K562 (cell line): ENCODE measurements at regions not wholly inside any gene's neighbourhood (a gene's known extent, or its start where the extent isn't known, plus 50 kb on each side); places are given as distances from the start of the nearest gene placed in this dataset.

Experiments used
- ATF7 ChIP-seq: fragments of 450-650 bp; IDR thresholded peaks from 2 replicates; pipeline ENCODE4 v1.7.1; 2014; ENCODE audit warnings: mild to moderate bottlenecking, moderate library complexity
- CTCF ChIP-seq, 3 experiments: IDR thresholded peaks in 2 of 3; conservative IDR thresholded peaks in 1 of 3; 2 replicates each; pipeline ENCODE4 v1.5.1; 2011 to 2012; ENCODE audit warnings: low read length in 3 of 3, mild to moderate bottlenecking in 3 of 3, control low read depth in 2 of 3, improper control_type of control experiment in 1 of 3, inconsistent platforms in 1 of 3, low read depth in 1 of 3, mixed read lengths in 1 of 3, moderate library complexity in 1 of 3; ENCODE audit not compliant: insufficient read depth in 2 of 3
- FUS ChIP-seq: fragments of 200-400 bp; formaldehyde crosslinking; optimal IDR thresholded peaks from 2 replicates; pipeline ENCODE3; 2017; ENCODE audit warnings: low read depth, low read length
- GABPB2 ChIP-seq: fragments of 250-450 bp; sonication (Bioruptor Pico); conservative IDR thresholded peaks from 2 replicates; pipeline ENCODE4 v1.5.1; 2021; ENCODE audit warnings: mild to moderate bottlenecking
- HNRNPL ChIP-seq: fragments of 200-400 bp; formaldehyde crosslinking; IDR thresholded peaks from 2 replicates; pipeline ENCODE4 v1.6.1; 2017; ENCODE audit warnings: low read depth, mild to moderate bottlenecking, low read length
- RAD51 ChIP-seq: fragments of 450-650 bp; IDR thresholded peaks from 2 replicates; pipeline ENCODE4 v1.7.1; 2016; ENCODE audit warnings: low read depth, mild to moderate bottlenecking, borderline replicate concordance
- REST ChIP-seq, 2 experiments: fragments of 450-650 bp; formaldehyde crosslinking in 1 of 2; IDR thresholded peaks; 2 replicates each; pipeline versions ENCODE4 v1.4.0 to v1.6.1; 2014 to 2020; ENCODE audit warnings: mild to moderate bottlenecking in 2 of 2, borderline replicate concordance in 1 of 2, low read depth in 1 of 2
- TAF7 ChIP-seq: fragments of 450-650 bp; IDR thresholded peaks from 2 replicates; pipeline ENCODE4 v1.6.1; 2016; ENCODE audit warnings: missing genetic modification characterization, missing compliant biosample characterization
- TEAD1 ChIP-seq, 2 experiments: fragments of 450-650 bp in 1 of 2; sonication (generic) in 1 of 2; formaldehyde crosslinking; IDR thresholded peaks; 2 replicates each; pipeline versions ENCODE4 v1.4.0 to v1.8.0; 2020 to 2022; ENCODE audit warnings: mild to moderate bottlenecking in 2 of 2, missing genetic modification reagents in 1 of 2
- TOE1 ChIP-seq, 2 experiments: fragments of 450-650 bp in 1 of 2; sonication (generic) in 1 of 2; formaldehyde crosslinking in 1 of 2; IDR thresholded peaks; 2 replicates each; pipeline versions ENCODE4 v1.7.1 to v1.8.0; 2016 to 2022; ENCODE audit warnings: borderline replicate concordance in 2 of 2, mild to moderate bottlenecking in 2 of 2, antibody characterized with exemption in 1 of 2, inconsistent platforms in 1 of 2, low read depth in 1 of 2, missing genetic modification reagents in 1 of 2, moderate library complexity in 1 of 2
- UBTF ChIP-seq, 2 experiments: IDR thresholded peaks; 2 replicates each; pipeline ENCODE4 v1.6.1; 2012; ENCODE audit warnings: improper control_type of control experiment in 2 of 2, low read depth in 2 of 2, low read length in 2 of 2, borderline replicate concordance in 1 of 2
- ZNF134 ChIP-seq: fragments of 250-450 bp; sonication (Bioruptor Pico); conservative IDR thresholded peaks from 2 replicates; pipeline ENCODE4 v1.4.0; 2020
- ZNF384 ChIP-seq: IDR thresholded peaks from 2 replicates; pipeline ENCODE4 v1.6.1; 2012; ENCODE audit warnings: low read depth, low read length, improper control_type of control experiment

GRCh38 chrX:44705817-44706551 lies 137.8 kb upstream of the DUSP21 start (continued):
- 0 out of 2 replicates have a peak, but pooled peaks have one; percentile 6 for TF ChIP-seq REST (IDR thresholded peaks at IDR 0.05; ENCODE audit: borderline replicate concordance)
- TF ChIP-seq REST (CRISPR knock-in tag; IDR thresholded peaks at IDR 0.05; ENCODE audit: low read depth) = no peak
- TF ChIP-seq TAF7 (tag) = no peak
- no peak for TF ChIP-seq CTCF (IDR thresholded peaks at IDR 0.05 in 2 of 3, conservative IDR thresholded peaks at IDR 0.05 in 1 of 3; ENCODE audit: insufficient read depth in 2 of 3, low read depth in 1 of 3, low read length in 3 of 3)
- TF ChIP-seq TEAD1 (CRISPR knock-in tag; IDR thresholded peaks at IDR 0.05) = no peak
- TF ChIP-seq FUS = no peak
- no peak for TF ChIP-seq HNRNPL
- peak; percentile 85 for TF ChIP-seq RAD51
- TF ChIP-seq ZNF384 = no peak
- TF ChIP-seq ZNF134 (CRISPR knock-in tag) = no peak
- TF ChIP-seq TOE1 (IDR thresholded peaks at IDR 0.05; ENCODE audit: borderline replicate concordance) = peak; percentile 83; the same call in 1 of the 2 replicates
- TF ChIP-seq TOE1 (CRISPR knock-in tag; IDR thresholded peaks at IDR 0.05; ENCODE audit: borderline replicate concordance, low read depth) = no peak
- TF ChIP-seq GABPB2 = no peak
- no peak for TF ChIP-seq UBTF (IDR thresholded peaks at IDR 0.05; ENCODE audit: borderline replicate concordance in 1 of 2, low read depth in 2 of 2, low read length in 2 of 2)
- TF ChIP-seq ATF7 = no peak
